SIG-M5 treated with dmso at 0.1 percent for 504 hours (cell line): ENCODE measurements at regions not wholly inside any gene's neighbourhood (a gene's known extent, or its start where the extent isn't known, plus 50 kb on each side); places are given as distances from the start of the nearest gene placed in this dataset.

Experiments
- DNase-seq: peaks from one replicate; lab custom pipeline; 2025; ENCODE audit not compliant: unreplicated experiment; lab: John Stamatoyannopoulos, UW

DNA sequence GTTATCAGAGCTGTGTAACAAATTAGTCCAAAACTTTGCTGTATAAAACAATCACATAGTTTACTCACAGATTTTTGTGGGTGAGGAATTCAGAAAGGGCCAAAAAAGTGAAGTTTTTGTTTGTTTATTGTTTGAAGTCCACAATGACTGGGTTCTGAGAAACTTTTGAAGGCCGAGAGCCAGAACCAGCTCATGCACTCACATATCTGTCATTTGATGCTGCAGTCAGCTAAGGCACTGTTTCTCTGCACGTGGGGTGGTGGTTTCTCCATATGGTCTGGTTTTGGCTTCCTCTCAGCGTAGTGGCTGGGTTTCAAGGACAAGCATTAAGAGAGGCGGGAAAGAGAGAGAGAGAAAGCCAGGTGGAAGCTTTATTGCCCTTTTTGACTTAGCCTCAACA, 131.8 kb downstream of the TWIST2 start:
- DNase-seq: no peak

- no peak for DNase-seq
These were observed 137.3 kb downstream of the TWIST2 start for GRCh38 chr2:238985041-238985729.

GRCh38 chr2:238985931-238986446, 138.1 kb downstream of the TWIST2 start:
- no peak for DNase-seq

DNA sequence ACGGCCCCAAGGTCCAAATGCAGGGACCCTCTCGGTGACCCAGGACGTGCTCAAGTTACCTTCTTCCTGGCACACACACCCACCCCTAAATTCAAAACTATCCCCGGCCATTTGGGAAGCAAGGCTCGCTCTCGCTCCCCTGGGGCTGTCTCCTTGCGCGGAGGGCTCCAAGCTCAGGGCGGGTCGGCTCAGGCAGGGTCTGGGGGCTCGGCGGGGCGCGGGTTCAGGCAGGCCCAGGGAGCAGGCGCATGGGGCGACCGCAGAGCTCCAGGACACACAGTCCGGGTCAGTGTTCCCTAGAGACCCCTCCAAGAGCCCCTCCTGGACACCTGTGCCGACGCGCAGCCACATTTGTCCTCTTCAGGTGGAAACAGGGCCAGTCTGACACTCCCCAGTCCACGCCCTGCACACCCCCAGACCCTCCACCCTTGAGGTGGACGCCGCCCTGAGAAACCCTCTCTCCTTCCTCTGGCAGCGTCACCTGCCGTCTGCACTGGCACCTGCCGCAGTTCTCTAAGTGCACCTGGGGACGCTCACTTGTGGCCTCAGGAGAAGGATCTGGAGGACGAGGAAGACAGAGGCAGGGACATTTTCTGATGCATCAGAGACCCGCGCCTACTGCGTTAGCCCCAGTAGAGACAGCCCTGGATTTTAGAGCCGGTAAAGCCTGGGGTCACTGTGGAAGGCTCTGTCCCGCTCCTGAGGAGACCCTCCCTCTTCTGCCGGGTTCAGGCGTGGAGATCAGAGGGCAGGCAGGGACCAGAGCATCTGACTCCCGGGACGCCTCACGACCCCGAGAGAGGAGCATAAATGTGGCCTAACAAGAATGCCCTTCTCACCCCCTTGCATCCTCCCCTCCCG, 138.8 kb downstream of the TWIST2 start:
- no peak for DNase-seq

GRCh38 chr2:238987352-238987981, 139.6 kb downstream of the TWIST2 start:
- DNase-seq: no peak

- no peak for DNase-seq
These were observed 140.2 kb downstream of the TWIST2 start for GRCh38 chr2:238988105-238988504.

- no peak for DNase-seq
These were observed 140.9 kb downstream of the TWIST2 start for GRCh38 chr2:238988752-238989151.

GRCh38 chr2:238989484-238989883, 141.6 kb downstream of the TWIST2 start:
- DNase-seq: no peak

- no peak for DNase-seq
These were observed 146.5 kb downstream of the TWIST2 start for GRCh38 chr2:238994432-238994831.

GRCh38 chr2:238994876-238995275, 147.0 kb downstream of the TWIST2 start:
- no peak for DNase-seq

DNA sequence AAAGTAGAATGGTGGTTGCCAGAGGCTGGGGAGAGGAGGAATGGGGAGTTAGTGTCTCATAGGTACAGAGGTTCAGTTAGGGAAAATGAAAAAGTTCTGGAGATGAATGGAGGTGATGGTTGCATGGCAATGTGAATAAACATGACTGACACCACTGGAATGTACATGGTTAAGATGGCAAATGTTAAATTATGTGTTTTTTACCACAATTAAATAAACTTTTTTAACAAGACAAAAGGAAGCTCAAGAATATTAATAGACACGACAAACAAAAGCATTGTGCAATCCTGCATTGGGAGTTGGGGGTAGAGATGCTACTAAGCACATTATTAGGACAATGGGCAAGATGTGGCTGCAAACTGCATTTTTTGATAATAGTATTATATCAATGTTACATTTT, 147.7 kb downstream of the TWIST2 start:
- no peak for DNase-seq

- no peak for DNase-seq
These were observed 148.6 kb downstream of the TWIST2 start for GRCh38 chr2:238996331-238997136.

DNA sequence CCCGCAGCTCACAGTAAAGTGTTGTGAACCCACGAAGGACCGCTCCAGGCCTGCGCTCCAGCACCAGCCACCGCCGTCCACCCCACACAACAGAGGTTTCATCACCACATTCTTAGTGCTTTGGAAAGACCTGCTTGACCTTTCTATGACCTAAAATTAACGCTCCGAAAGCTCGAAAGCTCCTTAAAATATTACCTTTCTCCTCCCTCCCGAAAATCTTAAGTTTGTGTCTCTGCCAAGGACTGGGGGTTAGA, 149.2 kb downstream of the TWIST2 start:
- no peak for DNase-seq

- DNase-seq: no peak
These were observed 149.8 kb downstream of the TWIST2 start for GRCh38 chr2:238997684-238998083.
